Stomach smooth muscle (tissue), 2 donors: ENCODE measurements at regions not wholly inside any gene's neighbourhood (a gene's known extent, or its start where the extent isn't known, plus 50 kb on each side); places are given as distances from the start of the nearest gene placed in this dataset.

ENCODE experiments used
- H3K27ac ChIP-seq: one replicate; pipeline ENCODE4 v1.7.0; 2013; ENCODE audit warnings: mild to moderate bottlenecking, low read length, inconsistent platforms
- H3K27me3 ChIP-seq, 2 donors: one replicate each; pipeline ENCODE4 v1.7.0; 2013; ENCODE audit warnings: low read length in 2 of 2; ENCODE audit not compliant: insufficient read depth in 2 of 2, control insufficient read depth in 1 of 2
- H3K36me3 ChIP-seq, 2 donors: one replicate each; pipeline ENCODE4 v1.7.0; 2013; ENCODE audit warnings: low read length in 2 of 2; ENCODE audit not compliant: control insufficient read depth in 2 of 2, insufficient read depth in 2 of 2
- H3K4me1 ChIP-seq: one replicate; pipeline ENCODE4 v1.7.0; 2013; ENCODE audit warnings: low read length; ENCODE audit not compliant: control insufficient read depth, insufficient read depth
- H3K4me3 ChIP-seq, 2 donors: one replicate each; pipeline ENCODE4 v1.7.0; 2013; ENCODE audit warnings: low read length in 2 of 2
- H3K9ac ChIP-seq, 2 donors: one replicate each; pipeline ENCODE4 v1.7.0; 2013; ENCODE audit warnings: low read length in 2 of 2, mild to moderate bottlenecking in 1 of 2
- H3K9me3 ChIP-seq, 2 donors: one replicate each; pipeline ENCODE4 v1.7.0; 2013; ENCODE audit warnings: low read length in 2 of 2; ENCODE audit not compliant: control insufficient read depth in 2 of 2
- donor health status: healthy.
- donor health status: Pancreatic carcinoma.

DNA sequence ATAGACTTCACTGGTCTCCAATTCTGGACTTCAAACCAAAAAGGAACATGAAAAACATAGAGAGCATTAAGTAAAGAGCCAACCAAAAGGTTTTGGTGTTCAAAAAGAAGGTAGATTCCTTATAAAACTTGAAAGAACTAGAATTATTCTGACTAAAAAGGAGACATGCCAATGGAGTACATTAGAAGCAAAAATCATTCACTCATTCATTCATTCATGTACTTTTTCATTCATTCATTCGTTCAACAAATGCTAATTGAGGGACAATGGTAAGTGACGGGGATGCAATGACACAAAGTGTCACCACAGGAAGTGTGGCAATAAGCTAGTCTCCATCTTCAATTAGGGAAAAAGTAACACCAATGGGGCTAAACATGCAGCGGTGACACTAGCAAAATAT, 181.0 kb upstream of the ATP11B start:
- H3K27me3 ChIP-seq: no peaks in the 10 kb centered on the region
- no peaks in the 10 kb centered on the region for H3K36me3 ChIP-seq
- no peak overlapping the region for H3K27ac ChIP-seq
- no peaks in the 10 kb centered on the region for H3K4me1 ChIP-seq
- no peaks in the 10 kb centered on the region for H3K9me3 ChIP-seq
- no peak overlapping the region for H3K4me3 ChIP-seq
- H3K9ac ChIP-seq: no peak overlapping the region

- Histone ChIP-seq H3K9ac (no peak overlapping the region), H3K27me3 (no peaks in the 10 kb centered on the region), H3K27ac (no peak overlapping the region), H3K9me3 (no peaks in the 10 kb centered on the region), H3K4me3 (no peak overlapping the region), H3K36me3 (no peaks in the 10 kb centered on the region), H3K4me1 (no peaks in the 10 kb centered on the region)
Measured at GRCh38 chr3:182617500-182617899, 175.8 kb upstream of the ATP11B start.

- no peaks in the 10 kb centered on the region for H3K4me1 ChIP-seq
- H3K4me3 ChIP-seq: no peak overlapping the region
- no peaks in the 10 kb centered on the region for H3K36me3 ChIP-seq
- H3K9ac ChIP-seq: no peak overlapping the region
- no peaks in the 10 kb centered on the region for H3K9me3 ChIP-seq
- H3K27me3 ChIP-seq: no peaks in the 10 kb centered on the region
- no peak overlapping the region for H3K27ac ChIP-seq
Measured at GRCh38 chr3:182618085-182618732, 175.1 kb upstream of the ATP11B start.

GRCh38 chr3:182618981-182619591, 174.2 kb upstream of the ATP11B start:
- no peak overlapping the region for H3K27ac ChIP-seq
- no peak overlapping the region for H3K9ac ChIP-seq
- no peak overlapping the region for H3K4me3 ChIP-seq
- no peaks in the 10 kb centered on the region for H3K4me1 ChIP-seq
- no peaks in the 10 kb centered on the region for H3K36me3 ChIP-seq
- H3K9me3 ChIP-seq: no peaks in the 10 kb centered on the region
- H3K27me3 ChIP-seq: no peaks in the 10 kb centered on the region

GRCh38 chr3:182620723-182621434, 172.4 kb upstream of the ATP11B start:
- Histone ChIP-seq H3K27ac (no peak overlapping the region), H3K4me3 (no peak overlapping the region), H3K36me3 (no peaks in the 10 kb centered on the region), H3K9me3 (no peaks in the 10 kb centered on the region), H3K9ac (no peak overlapping the region), H3K4me1 (no peaks in the 10 kb centered on the region), H3K27me3 (no peaks in the 10 kb centered on the region)

DNA sequence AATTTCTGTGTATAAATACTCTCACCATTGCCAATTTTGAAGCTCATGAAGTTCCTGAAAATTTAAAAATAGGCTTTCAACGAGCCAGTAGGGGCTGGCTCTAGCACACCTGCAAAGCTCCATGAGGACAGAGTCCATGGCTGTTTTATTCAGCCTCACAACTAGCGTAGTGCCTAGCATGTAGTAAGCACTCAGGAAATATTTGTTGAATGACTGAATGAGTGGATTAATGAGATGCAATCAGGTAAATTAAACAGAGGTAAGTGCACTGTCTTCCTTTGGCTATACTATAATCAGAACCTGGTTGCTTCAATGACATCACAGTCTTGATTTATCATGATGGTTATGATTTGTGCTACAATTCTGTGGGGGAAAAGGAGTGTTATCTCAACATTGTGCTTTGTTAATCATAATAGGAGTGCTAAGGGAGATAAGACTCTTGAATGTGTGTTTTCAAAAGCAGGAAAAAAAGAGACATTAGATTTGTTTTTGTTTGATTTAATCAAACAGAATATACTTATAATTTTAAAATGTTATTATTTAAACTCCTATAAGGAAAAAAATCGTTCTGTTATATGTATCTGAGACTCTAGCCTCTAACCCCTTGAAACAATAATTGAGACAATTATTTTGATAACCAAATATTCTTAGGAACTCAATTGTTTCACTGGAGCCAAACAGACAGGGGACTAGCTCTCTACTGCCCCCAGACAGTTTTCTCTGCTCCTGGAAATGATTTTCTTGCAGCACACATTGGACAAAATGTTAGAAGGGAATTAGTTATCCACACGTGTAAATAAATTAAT, 171.7 kb upstream of the ATP11B start:
- Histone ChIP-seq H3K36me3 (no peaks in the 10 kb centered on the region), H3K9ac (no peak overlapping the region), H3K4me3 (no peak overlapping the region), H3K27me3 (no peaks in the 10 kb centered on the region), H3K9me3 (no peaks in the 10 kb centered on the region), H3K27ac (no peak overlapping the region), H3K4me1 (no peaks in the 10 kb centered on the region)

DNA sequence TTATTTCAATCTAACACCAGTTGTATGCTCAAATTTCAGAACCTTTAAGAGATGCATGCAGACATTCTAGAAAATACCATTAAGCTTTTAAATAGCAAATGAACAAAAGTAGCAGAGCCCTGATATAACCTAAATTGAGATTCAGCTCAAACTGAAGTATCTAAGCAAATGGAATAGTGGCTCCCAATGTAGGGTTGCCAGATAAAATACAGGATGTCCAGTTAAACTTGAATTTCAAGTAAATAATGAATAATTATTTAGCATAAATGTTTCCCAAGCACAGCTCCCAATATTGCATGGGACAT, 171.1 kb upstream of the ATP11B start:
- Histone ChIP-seq H3K36me3 (no peaks in the 10 kb centered on the region), H3K9ac (no peak overlapping the region), H3K4me3 (no peak overlapping the region), H3K27ac (no peak overlapping the region), H3K9me3 (no peaks in the 10 kb centered on the region), H3K4me1 (no peaks in the 10 kb centered on the region), H3K27me3 (no peaks in the 10 kb centered on the region)

DNA sequence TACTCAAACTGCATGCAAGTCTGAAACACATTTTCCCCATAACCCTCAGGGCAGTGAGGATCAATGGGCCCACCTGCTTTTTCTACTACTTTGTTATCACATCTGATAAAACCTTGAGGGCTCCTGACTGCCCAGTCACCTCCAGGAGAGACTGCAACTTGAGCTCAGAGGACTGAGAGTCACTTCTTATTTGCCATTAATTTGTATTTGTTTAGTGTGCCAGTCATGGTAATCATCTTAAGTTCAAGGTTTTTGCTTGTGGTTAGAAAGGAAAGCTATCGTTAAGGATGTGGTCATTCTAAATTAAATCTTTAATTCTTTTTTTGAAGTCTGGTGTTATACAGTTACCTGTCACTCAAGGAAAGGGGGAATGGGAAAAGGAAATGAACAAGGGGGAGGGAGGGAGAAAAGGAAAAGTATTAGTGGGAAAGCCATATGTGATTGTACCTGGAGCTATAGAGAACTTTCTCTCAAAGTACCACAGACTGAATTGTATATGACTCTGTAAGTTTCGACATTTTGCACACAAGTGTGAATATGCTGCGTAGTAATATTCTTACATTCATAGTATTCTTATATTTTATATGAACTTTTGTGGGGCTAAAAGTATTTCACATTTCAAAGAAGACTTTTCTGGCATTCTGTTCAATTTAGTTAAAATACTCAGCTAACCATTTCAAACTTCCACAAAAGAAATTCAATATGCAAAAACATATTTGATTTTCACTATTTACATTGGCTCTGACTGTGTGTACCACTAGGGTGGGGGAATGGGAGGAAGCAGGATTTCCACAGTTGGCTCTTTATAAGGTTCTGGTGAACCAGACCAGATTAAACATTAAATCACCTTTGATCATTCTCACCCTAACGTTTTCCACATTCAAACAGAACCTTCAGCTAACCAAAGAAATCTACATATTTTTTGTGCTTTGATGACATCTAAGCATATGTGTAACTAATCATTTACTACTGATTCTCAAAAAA, 166.5 kb upstream of the ATP11B start:
- no peaks in the 10 kb centered on the region for H3K9me3 ChIP-seq
- H3K4me3 ChIP-seq: no peak overlapping the region
- no peaks in the 10 kb centered on the region for H3K36me3 ChIP-seq
- no peak overlapping the region for H3K9ac ChIP-seq
- H3K4me1 ChIP-seq: no peaks in the 10 kb centered on the region
- no peaks in the 10 kb centered on the region for H3K27me3 ChIP-seq
- H3K27ac ChIP-seq: no peak overlapping the region

DNA sequence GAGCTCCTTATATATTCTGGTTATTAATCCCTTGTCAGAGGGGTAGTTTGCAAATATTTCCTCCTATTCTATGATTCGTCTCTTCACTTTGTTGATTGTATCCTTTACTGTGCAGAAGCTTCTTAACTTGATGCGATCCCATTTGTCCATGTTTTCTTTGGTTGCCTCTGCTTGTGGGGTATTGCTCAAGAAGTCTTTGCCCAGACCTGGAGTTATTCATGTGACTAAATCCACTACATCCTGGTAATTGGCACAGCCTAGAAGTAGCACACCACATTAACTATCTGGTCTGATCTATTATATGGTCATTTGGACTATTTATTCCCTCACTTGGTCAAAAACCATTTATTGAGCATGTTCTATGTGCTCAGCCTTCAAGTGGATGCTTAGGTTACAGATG, 164.8 kb upstream of the ATP11B start:
- no peak overlapping the region for H3K4me3 ChIP-seq
- no peaks in the 10 kb centered on the region for H3K36me3 ChIP-seq
- no peak overlapping the region for H3K9ac ChIP-seq
- no peak overlapping the region for H3K27ac ChIP-seq
- no peaks in the 10 kb centered on the region for H3K4me1 ChIP-seq
- H3K9me3 ChIP-seq: no peaks in the 10 kb centered on the region
- no peaks in the 10 kb centered on the region for H3K27me3 ChIP-seq

DNA sequence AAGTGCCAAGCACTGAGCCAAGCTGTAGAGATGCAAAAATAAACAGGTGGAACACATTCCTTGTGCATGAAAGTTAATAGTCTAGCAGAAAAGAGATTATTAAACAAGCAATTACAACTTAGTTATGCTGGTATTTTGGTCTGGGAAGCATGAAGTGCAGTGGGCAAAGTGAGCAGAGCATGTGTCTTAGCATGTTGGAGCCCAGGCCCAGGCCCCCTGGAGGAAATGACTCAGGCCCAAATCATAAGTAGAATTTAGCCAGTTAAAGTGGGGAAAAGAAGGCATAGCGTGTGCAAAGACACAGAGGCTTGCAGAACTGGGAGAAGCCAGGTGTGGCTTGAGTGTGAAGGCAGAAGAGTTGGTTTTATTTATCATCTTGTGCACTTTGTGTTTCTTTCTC, 163.8 kb upstream of the ATP11B start:
- Histone ChIP-seq H3K4me1 (no peaks in the 10 kb centered on the region), H3K9me3 (no peaks in the 10 kb centered on the region), H3K27ac (no peak overlapping the region), H3K9ac (no peak overlapping the region), H3K27me3 (no peaks in the 10 kb centered on the region), H3K4me3 (no peak overlapping the region), H3K36me3 (no peaks in the 10 kb centered on the region)
